ENCODE measurements at regions not wholly inside any gene's neighbourhood (a gene's known extent, or its start where the extent isn't known, plus 50 kb on each side); places are given as distances from the start of the nearest gene placed in this dataset.

- H3K36me3 ChIP-seq (ENCODE audit: control insufficient read depth, insufficient read depth, low read length) = no peaks in the 10 kb centered on the region
- no CpG with 5 or more reads among the region's 2 CpGs for WGBS (ENCODE audit: insufficient coverage, insufficient read length)
- no peaks in the 10 kb centered on the region for H3K4me1 ChIP-seq (ENCODE audit: control insufficient read depth, insufficient read depth, low read length)
- no peak overlapping the region for H3K4me3 ChIP-seq (ENCODE audit: low read length)
- H3K27me3 ChIP-seq (ENCODE audit: control insufficient read depth, insufficient read depth, low read length) = no peaks in the 10 kb centered on the region
- no peak for DNase-seq (ENCODE audit: low read depth, low spot score)
- no peak overlapping the region for H3K27ac ChIP-seq (ENCODE audit: low read length)
- H3K9me3 ChIP-seq (ENCODE audit: control insufficient read depth, insufficient read depth, low read length) = no peaks in the 10 kb centered on the region
Observed at GRCh38 chr18:25962919-25963318, 127.5 kb downstream of the SS18 start.

GRCh38 chr18:25962176-25962575 lies 128.2 kb downstream of the SS18 start:
- H3K27me3 ChIP-seq (ENCODE audit: control insufficient read depth, insufficient read depth, low read length) = no peaks in the 10 kb centered on the region
- peaks cover 1% of the 10 kb centered on the region; the same call in 1 of the 2 replicates for H3K4me1 ChIP-seq (ENCODE audit: control insufficient read depth, insufficient read depth, low read length)
- H3K4me3 ChIP-seq (ENCODE audit: low read length) = no peak overlapping the region
- H3K27ac ChIP-seq (ENCODE audit: low read length) = no peak overlapping the region
- no CpG with 5 or more reads among the region's 4 CpGs for WGBS (ENCODE audit: insufficient coverage, insufficient read length)
- DNase-seq (ENCODE audit: low read depth, low spot score) = no peak
- H3K9me3 ChIP-seq (ENCODE audit: control insufficient read depth, insufficient read depth, low read length) = no peaks in the 10 kb centered on the region
- no peaks in the 10 kb centered on the region for H3K36me3 ChIP-seq (ENCODE audit: control insufficient read depth, insufficient read depth, low read length)

GRCh38 chr18:25957017-25957416 lies 133.4 kb downstream of the SS18 start:
- Histone ChIP-seq H3K36me3 (ENCODE audit: control insufficient read depth, insufficient read depth, low read length) (no peaks in the 10 kb centered on the region), H3K27me3 (ENCODE audit: control insufficient read depth, insufficient read depth, low read length) (no peaks in the 10 kb centered on the region), H3K9me3 (ENCODE audit: control insufficient read depth, insufficient read depth, low read length) (no peaks in the 10 kb centered on the region), H3K4me1 (ENCODE audit: control insufficient read depth, insufficient read depth, low read length) (peaks cover 1% of the 10 kb centered on the region; the same call in 1 of the 2 replicates), H3K27ac (ENCODE audit: low read length) (no peak overlapping the region), H3K4me3 (ENCODE audit: low read length) (no peak overlapping the region)
- no CpG with 5 or more reads among the region's 4 CpGs for WGBS (ENCODE audit: insufficient coverage, insufficient read length)
- DNase-seq (ENCODE audit: low read depth, low spot score) = no peak

GRCh38 chr18:25953111-25953510 lies 137.3 kb downstream of the SS18 start:
- H3K27me3 ChIP-seq (ENCODE audit: control insufficient read depth, insufficient read depth, low read length) = no peaks in the 10 kb centered on the region
- no peaks in the 10 kb centered on the region for H3K36me3 ChIP-seq (ENCODE audit: control insufficient read depth, insufficient read depth, low read length)
- no peak overlapping the region for H3K27ac ChIP-seq (ENCODE audit: low read length)
- H3K4me3 ChIP-seq (ENCODE audit: low read length) = no peak overlapping the region
- WGBS (ENCODE audit: insufficient coverage, insufficient read length) = no CpG with 5 or more reads among the region's 4 CpGs
- H3K9me3 ChIP-seq (ENCODE audit: control insufficient read depth, insufficient read depth, low read length) = no peaks in the 10 kb centered on the region
- no peak for DNase-seq (ENCODE audit: low read depth, low spot score)
- peaks cover 1% of the 10 kb centered on the region; the same call in 1 of the 2 replicates for H3K4me1 ChIP-seq (ENCODE audit: control insufficient read depth, insufficient read depth, low read length)

- no peak for DNase-seq (ENCODE audit: low read depth, low spot score)
- Histone ChIP-seq H3K9me3 (ENCODE audit: control insufficient read depth, insufficient read depth, low read length) (no peaks in the 10 kb centered on the region), H3K27ac (ENCODE audit: low read length) (no peak overlapping the region), H3K4me3 (ENCODE audit: low read length) (no peak overlapping the region), H3K27me3 (ENCODE audit: control insufficient read depth, insufficient read depth, low read length) (no peaks in the 10 kb centered on the region), H3K4me1 (ENCODE audit: control insufficient read depth, insufficient read depth, low read length) (no peaks in the 10 kb centered on the region), H3K36me3 (ENCODE audit: control insufficient read depth, insufficient read depth, low read length) (no peaks in the 10 kb centered on the region)
- WGBS (ENCODE audit: insufficient coverage, insufficient read length) = no CpG with 5 or more reads among the region's 2 CpGs
Observed at GRCh38 chr18:25950321-25950720, 140.1 kb downstream of the SS18 start.

GRCh38 chr18:25946540-25946939 lies 143.9 kb downstream of the SS18 start:
- H3K4me1 ChIP-seq (ENCODE audit: control insufficient read depth, insufficient read depth, low read length) = no peaks in the 10 kb centered on the region
- H3K27ac ChIP-seq (ENCODE audit: low read length) = no peak overlapping the region
- DNase-seq (ENCODE audit: low read depth, low spot score) = no peak
- no peaks in the 10 kb centered on the region for H3K36me3 ChIP-seq (ENCODE audit: control insufficient read depth, insufficient read depth, low read length)
- no CpG with 5 or more reads among the region's 1 CpG for WGBS (ENCODE audit: insufficient coverage, insufficient read length)
- H3K4me3 ChIP-seq (ENCODE audit: low read length) = no peak overlapping the region
- H3K27me3 ChIP-seq (ENCODE audit: control insufficient read depth, insufficient read depth, low read length) = no peaks in the 10 kb centered on the region
- no peaks in the 10 kb centered on the region for H3K9me3 ChIP-seq (ENCODE audit: control insufficient read depth, insufficient read depth, low read length)

GRCh38 chr18:25935356-25935755 lies 155.1 kb downstream of the SS18 start:
- no peaks in the 10 kb centered on the region for H3K27me3 ChIP-seq (ENCODE audit: control insufficient read depth, insufficient read depth, low read length)
- H3K4me3 ChIP-seq (ENCODE audit: low read length) = no peak overlapping the region
- H3K9me3 ChIP-seq (ENCODE audit: control insufficient read depth, insufficient read depth, low read length) = no peaks in the 10 kb centered on the region
- H3K36me3 ChIP-seq (ENCODE audit: control insufficient read depth, insufficient read depth, low read length) = no peaks in the 10 kb centered on the region
- H3K27ac ChIP-seq (ENCODE audit: low read length) = no peak overlapping the region
- DNase-seq (ENCODE audit: low read depth, low spot score) = no peak
- peaks cover 2% of the 10 kb centered on the region; the same call in 1 of the 2 replicates for H3K4me1 ChIP-seq (ENCODE audit: control insufficient read depth, insufficient read depth, low read length)
- WGBS (ENCODE audit: insufficient coverage, insufficient read length) = no CpG with 5 or more reads among the region's 1 CpG

- no peak for DNase-seq (ENCODE audit: low read depth, low spot score)
- no CpG with 5 or more reads among the region's 1 CpG for WGBS (ENCODE audit: insufficient coverage, insufficient read length)
Observed at GRCh38 chr18:25931126-25931525, 159.3 kb downstream of the SS18 start.

GRCh38 chr18:25929787-25930186 lies 160.6 kb downstream of the SS18 start:
- DNase-seq (ENCODE audit: low read depth, low spot score) = no peak
- Histone ChIP-seq H3K27ac (ENCODE audit: low read length) (no peak overlapping the region), H3K4me3 (ENCODE audit: low read length) (no peak overlapping the region), H3K27me3 (ENCODE audit: control insufficient read depth, insufficient read depth, low read length) (no peaks in the 10 kb centered on the region), H3K4me1 (ENCODE audit: control insufficient read depth, insufficient read depth, low read length) (no peaks in the 10 kb centered on the region), H3K9me3 (ENCODE audit: control insufficient read depth, insufficient read depth, low read length) (no peaks in the 10 kb centered on the region), H3K36me3 (ENCODE audit: control insufficient read depth, insufficient read depth, low read length) (no peaks in the 10 kb centered on the region)
- no CpG with 5 or more reads among the region's 2 CpGs for WGBS (ENCODE audit: insufficient coverage, insufficient read length)

More at GRCh38 chr18:25931126-25931525, 159.3 kb downstream of the SS18 start:
- Histone ChIP-seq H3K9me3 (ENCODE audit: control insufficient read depth, insufficient read depth, low read length) (no peaks in the 10 kb centered on the region), H3K27ac (ENCODE audit: low read length) (no peak overlapping the region), H3K27me3 (ENCODE audit: control insufficient read depth, insufficient read depth, low read length) (no peaks in the 10 kb centered on the region), H3K4me3 (ENCODE audit: low read length) (no peak overlapping the region), H3K4me1 (ENCODE audit: control insufficient read depth, insufficient read depth, low read length) (no peaks in the 10 kb centered on the region), H3K36me3 (ENCODE audit: control insufficient read depth, insufficient read depth, low read length) (no peaks in the 10 kb centered on the region)

GRCh38 chr18:25927830-25928229 lies 162.6 kb downstream of the SS18 start:
- DNase-seq (ENCODE audit: low read depth, low spot score) = no peak
- no peaks in the 10 kb centered on the region for H3K27me3 ChIP-seq (ENCODE audit: control insufficient read depth, insufficient read depth, low read length)
- H3K4me1 ChIP-seq (ENCODE audit: control insufficient read depth, insufficient read depth, low read length) = no peaks in the 10 kb centered on the region
- H3K4me3 ChIP-seq (ENCODE audit: low read length) = no peak overlapping the region
- H3K9me3 ChIP-seq (ENCODE audit: control insufficient read depth, insufficient read depth, low read length) = no peaks in the 10 kb centered on the region
- H3K27ac ChIP-seq (ENCODE audit: low read length) = no peak overlapping the region
- WGBS (ENCODE audit: insufficient coverage, insufficient read length) = no CpG with 5 or more reads among the region's 2 CpGs
- H3K36me3 ChIP-seq (ENCODE audit: control insufficient read depth, insufficient read depth, low read length) = no peaks in the 10 kb centered on the region

GRCh38 chr18:25923193-25923592 lies 167.2 kb downstream of the SS18 start:
- DNase-seq (ENCODE audit: low read depth, low spot score) = no peak
- H3K27ac ChIP-seq (ENCODE audit: low read length) = no peak overlapping the region
- no peak overlapping the region for H3K4me3 ChIP-seq (ENCODE audit: low read length)
- H3K27me3 ChIP-seq (ENCODE audit: control insufficient read depth, insufficient read depth, low read length) = no peaks in the 10 kb centered on the region
- H3K9me3 ChIP-seq (ENCODE audit: control insufficient read depth, insufficient read depth, low read length) = no peaks in the 10 kb centered on the region
- H3K4me1 ChIP-seq (ENCODE audit: control insufficient read depth, insufficient read depth, low read length) = no peaks in the 10 kb centered on the region
- WGBS (ENCODE audit: insufficient coverage, insufficient read length) = no CpG with 5 or more reads among the region's 4 CpGs
- no peaks in the 10 kb centered on the region for H3K36me3 ChIP-seq (ENCODE audit: control insufficient read depth, insufficient read depth, low read length)

Measured in iPS DF 6.9 (cell line).